ENCODE measurements at regions not wholly inside any gene's neighbourhood (a gene's known extent, or its start where the extent isn't known, plus 50 kb on each side); places are given as distances from the start of the nearest gene placed in this dataset.
"Not testable (repeated sequence)": the region's sequence is repeated elsewhere in the genome, so short reads cannot be mapped to it uniquely, and the experiment has no call there.

DNA sequence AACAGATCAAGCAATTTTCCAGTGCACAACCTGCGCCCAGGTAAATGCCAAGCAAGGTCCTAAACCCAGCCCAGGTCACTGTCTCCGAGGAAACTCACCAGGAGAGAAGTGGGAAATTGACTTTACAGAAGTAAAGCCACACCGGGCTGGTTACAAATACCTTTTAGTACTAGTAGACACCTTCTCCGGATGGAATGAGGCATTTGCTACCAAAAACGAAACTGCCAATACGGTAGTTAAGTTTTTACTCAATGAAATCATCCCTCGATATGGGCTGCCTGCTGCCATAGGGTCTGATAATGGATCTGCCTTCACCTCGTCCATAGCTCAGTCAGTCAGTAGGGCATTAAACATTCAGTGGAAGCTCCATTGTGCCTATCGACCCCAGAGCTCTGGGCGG is 459.0 kb upstream of the HTR1E start:
- not testable (repeated sequence) for TF ChIP-seq CTCF, POLR2A (IDR thresholded peaks at IDR 0.05)

All from body of pancreas (tissue), 4 donors.